DOHH2 (cell line): ENCODE measurements at regions not wholly inside any gene's neighbourhood (a gene's known extent, or its start where the extent isn't known, plus 50 kb on each side); places are given as distances from the start of the nearest gene placed in this dataset.
"Not testable (repeated sequence)": the region's sequence is repeated elsewhere in the genome, so short reads cannot be mapped to it uniquely, and the experiment has no call there.

Experiments
- H3F3A ChIP-seq: fragments of 200-600 bp; sonication (generic), shearing (Covaris generic); 2 replicates; pipeline ENCODE4 v1.6.0; 2016; ENCODE audit warnings: antibody characterized with exemption, mild to moderate bottlenecking; ENCODE audit not compliant: control insufficient read depth, insufficient read depth
- H3K27ac ChIP-seq: fragments of 200-600 bp; sonication (generic); 2 replicates; pipeline ENCODE4 v1.5.1; 2014; ENCODE audit warnings: low read depth, mild to moderate bottlenecking, low read length, moderate library complexity
- H3K27me3 ChIP-seq: fragments of 200-600 bp; sonication (generic); 2 replicates; pipeline ENCODE4 v1.6.1; 2014; ENCODE audit warnings: mild to moderate bottlenecking, low read length, mixed read lengths; ENCODE audit not compliant: control insufficient read depth
- H3K36me3 ChIP-seq: fragments of 200-600 bp; sonication (generic); 2 replicates; pipeline ENCODE4 v1.6.1; 2014; ENCODE audit warnings: mild to moderate bottlenecking, low read length, moderate library complexity, mixed read lengths; ENCODE audit not compliant: control insufficient read depth
- H3K4me1 ChIP-seq: fragments of 200-600 bp; sonication (generic); 2 replicates; pipeline ENCODE4 v1.6.1; 2014; ENCODE audit warnings: mild to moderate bottlenecking, low read length, mixed read lengths; ENCODE audit not compliant: control insufficient read depth
- H3K4me2 ChIP-seq: fragments of 200-600 bp; sonication (generic); 2 replicates; pipeline ENCODE4 v1.6.0; 2014; ENCODE audit warnings: mild to moderate bottlenecking, low read length, moderate library complexity
- H3K4me3 ChIP-seq: fragments of 200-600 bp; sonication (generic); 2 replicates; pipeline ENCODE4 v1.5.1; 2014; ENCODE audit warnings: mild to moderate bottlenecking, low read length, mixed read lengths
- H3K79me2 ChIP-seq: fragments of 200-600 bp; sonication (generic); 2 replicates; pipeline ENCODE4 v1.6.1; 2014; ENCODE audit warnings: mild to moderate bottlenecking, low read length, mixed read lengths; ENCODE audit not compliant: control insufficient read depth
- H3K9me2 ChIP-seq: fragments of 200-600 bp; sonication (generic); replicated peaks from 2 replicates; pipeline ENCODE4 v1.6.1; 2014; ENCODE audit warnings: mild to moderate bottlenecking, low read length, mixed read lengths; ENCODE audit not compliant: control insufficient read depth
- H3K9me3 ChIP-seq: fragments of 200-600 bp; sonication (generic); 2 replicates; pipeline ENCODE4 v1.6.1; 2014; ENCODE audit warnings: antibody characterized with exemption, low read length, mixed read lengths; ENCODE audit not compliant: control insufficient read depth, insufficient read depth
- H4K20me1 ChIP-seq: fragments of 200-600 bp; sonication (generic); 2 replicates; pipeline ENCODE4 v1.6.0; 2014; ENCODE audit warnings: low read depth, mild to moderate bottlenecking, antibody characterized with exemption, low read length, moderate library complexity; ENCODE audit not compliant: control insufficient read depth, insufficient read depth
- CTCF ChIP-seq: fragments of 200-600 bp; sonication (generic); IDR thresholded peaks from one replicate; pipeline ENCODE4 v1.5.1; 2014; ENCODE audit warnings: antibody characterized with exemption, mild to moderate bottlenecking, low read depth, low read length; ENCODE audit not compliant: poor library complexity, severe bottlenecking
- EZH2phosphoT487 ChIP-seq: fragments of 200-600 bp; sonication (generic); IDR thresholded peaks from 2 replicates; pipeline ENCODE4 v1.6.1; 2017; ENCODE audit warnings: borderline replicate concordance, mild to moderate bottlenecking, antibody characterized with exemption, low read length, moderate library complexity, mixed read lengths

GRCh38 chr12:68482660-68483059 lies 128.0 kb upstream of the RAP1B start:
- Histone ChIP-seq H3K4me1 (peaks cover 20% of the 10 kb centered on the region), H3K4me3 (no peak overlapping the region), H3K9me3 (peaks cover 8% of the 10 kb centered on the region), H3K36me3 (no peaks in the 10 kb centered on the region), H3K79me2 (no peaks in the 10 kb centered on the region), H4K20me1 (no peaks in the 10 kb centered on the region), H3K4me2 (no peak overlapping the region), H3K27ac (no peak overlapping the region), H3K27me3 (peaks cover 13% of the 10 kb centered on the region), H3K9me2 (no peaks in the 10 kb centered on the region), H3F3A (no peaks in the 10 kb centered on the region)
- TF ChIP-seq CTCF (no peak), EZH2phosphoT487 (no peak)

- Histone ChIP-seq H3K9me2 (no peaks in the 10 kb centered on the region), H3K4me3 (no peak overlapping the region), H3K4me2 (no peak overlapping the region), H3K27me3 (peaks cover 10% of the 10 kb centered on the region), H3K27ac (no peak overlapping the region), H4K20me1 (no peaks in the 10 kb centered on the region), H3F3A (no peaks in the 10 kb centered on the region), H3K9me3 (peaks cover 8% of the 10 kb centered on the region), H3K4me1 (peaks cover 20% of the 10 kb centered on the region), H3K36me3 (no peaks in the 10 kb centered on the region), H3K79me2 (no peaks in the 10 kb centered on the region)
- TF ChIP-seq CTCF, result no peak
- TF ChIP-seq EZH2phosphoT487, result no peak
Measured at GRCh38 chr12:68483592-68484383, 126.9 kb upstream of the RAP1B start.

- not testable (repeated sequence) for H3K36me3 ChIP-seq, H3K9me2 ChIP-seq, H3K4me3 ChIP-seq, H3K9me3 ChIP-seq, H3K79me2 ChIP-seq, H3K4me2 ChIP-seq, H4K20me1 ChIP-seq, H3K27ac ChIP-seq, H3F3A ChIP-seq
- Histone ChIP-seq H3K27me3 (peaks cover 15% of the 10 kb centered on the region), H3K4me1 (peaks cover 20% of the 10 kb centered on the region)
Measured at GRCh38 chr12:68484578-68484977, 126.1 kb upstream of the RAP1B start.

- not testable (repeated sequence) for H4K20me1 ChIP-seq, H3F3A ChIP-seq, H3K4me3 ChIP-seq, H3K79me2 ChIP-seq, H3K4me2 ChIP-seq, H3K27ac ChIP-seq, H3K9me2 ChIP-seq, H3K36me3 ChIP-seq, H3K9me3 ChIP-seq
- peaks cover 16% of the 10 kb centered on the region for H3K27me3 ChIP-seq
- peaks cover 10% of the 10 kb centered on the region for H3K4me1 ChIP-seq
Measured at GRCh38 chr12:68486449-68486848, 124.2 kb upstream of the RAP1B start.
